Colonic mucosa (tissue), 4 donors: ENCODE measurements at regions not wholly inside any gene's neighbourhood (a gene's known extent, or its start where the extent isn't known, plus 50 kb on each side); places are given as distances from the start of the nearest gene placed in this dataset.
A peak's percentile ranks its signal among the peaks of the same experiment; 100 is the strongest.

Experiments
- DNase-seq: peaks from one replicate; pipeline ENCODE4 v3.0.0-alpha.2; 2020
- H3K27ac ChIP-seq: fragments of 200-600 bp; one replicate; pipeline ENCODE4 v1.8.0; 2021
- H3K27me3 ChIP-seq: fragments of 200-600 bp; one replicate; pipeline ENCODE4 v1.8.0; 2021
- H3K36me3 ChIP-seq: fragments of 200-600 bp; one replicate; pipeline ENCODE4 v1.8.0; 2021
- H3K4me1 ChIP-seq: fragments of 200-600 bp; one replicate; pipeline ENCODE4 v1.8.0; 2021; ENCODE audit warnings: mild to moderate bottlenecking
- H3K4me3 ChIP-seq: fragments of 200-600 bp; one replicate; pipeline ENCODE4 v1.8.0; 2021
- H3K9ac ChIP-seq, 2 donors: one replicate each; pipeline ENCODE4 v1.7.0; 2013; ENCODE audit warnings: control low read depth in 2 of 2, low read depth in 2 of 2, low read length in 2 of 2
- H3K9me3 ChIP-seq: fragments of 200-600 bp; one replicate; pipeline ENCODE4 v1.8.0; 2021
- intact Hi-C: fragments of 100-400 bp; cut with DNase I; formaldehyde crosslinking; loops from one replicate; pipeline ENCODE4 v1.14.1; 2022
- TF ChIP-seq, protein P1 (sequence below): fragments of 200-600 bp; IDR thresholded peaks from one replicate; pipeline ENCODE4 v1.8.0; 2022; ENCODE audit warnings: antibody characterized with exemption, mild to moderate bottlenecking
- donor health status: healthy.
- donor health status: DM: no; HTN: no; CAD: no.
- donor health status: DM: no; HTN: no; CAD: no.

DNA sequence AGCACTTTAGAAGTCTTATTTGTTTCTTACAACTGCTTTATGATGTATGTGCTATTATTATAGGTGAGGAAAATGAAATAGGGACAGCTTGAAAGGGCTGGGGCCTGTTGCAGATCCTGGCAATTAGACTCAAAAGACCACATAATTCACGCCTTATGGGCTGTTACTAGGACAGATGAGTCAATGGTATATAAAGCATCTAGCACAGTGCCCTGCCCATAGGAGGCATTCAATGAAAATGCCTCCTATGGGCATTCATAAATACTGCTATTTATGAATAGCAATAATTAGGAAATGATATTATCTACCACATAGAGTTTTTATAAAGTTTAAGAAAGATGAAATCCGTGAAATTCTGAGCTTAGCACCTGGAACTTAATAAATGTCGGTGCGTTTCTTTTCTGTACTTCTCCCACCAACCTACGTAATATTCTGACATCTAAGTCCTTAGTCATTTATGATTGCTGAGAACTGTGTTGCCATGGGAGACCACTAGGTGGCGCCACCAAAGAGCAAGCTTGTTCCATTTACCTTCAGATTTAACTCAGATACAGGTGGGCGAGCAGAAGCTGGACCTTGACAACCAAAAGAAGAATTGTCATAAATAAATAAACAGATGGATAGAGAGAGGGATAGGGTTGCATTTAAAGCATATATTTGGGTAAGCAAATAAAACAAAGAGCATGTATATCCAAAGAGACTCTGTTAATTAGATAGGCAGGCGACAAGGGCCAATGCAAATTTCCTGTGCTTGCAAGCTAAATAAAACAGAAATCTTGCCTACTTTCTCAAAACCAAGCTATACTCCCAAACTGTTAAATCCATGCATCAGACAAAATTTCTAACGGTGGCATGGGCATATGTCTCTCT lies 699.9 kb downstream of the INHBA start:
- Histone ChIP-seq H3K36me3 (no peaks in the 10 kb centered on the region), H3K27ac (no peak overlapping the region), H3K27me3 (no peaks in the 10 kb centered on the region), H3K4me3 (no peak overlapping the region), H3K9me3 (no peaks in the 10 kb centered on the region), H3K4me1 (no peaks in the 10 kb centered on the region), H3K9ac (no peak overlapping the region)
- peak; percentile 47 for DNase-seq
- TF ChIP-seq, protein P1, sequence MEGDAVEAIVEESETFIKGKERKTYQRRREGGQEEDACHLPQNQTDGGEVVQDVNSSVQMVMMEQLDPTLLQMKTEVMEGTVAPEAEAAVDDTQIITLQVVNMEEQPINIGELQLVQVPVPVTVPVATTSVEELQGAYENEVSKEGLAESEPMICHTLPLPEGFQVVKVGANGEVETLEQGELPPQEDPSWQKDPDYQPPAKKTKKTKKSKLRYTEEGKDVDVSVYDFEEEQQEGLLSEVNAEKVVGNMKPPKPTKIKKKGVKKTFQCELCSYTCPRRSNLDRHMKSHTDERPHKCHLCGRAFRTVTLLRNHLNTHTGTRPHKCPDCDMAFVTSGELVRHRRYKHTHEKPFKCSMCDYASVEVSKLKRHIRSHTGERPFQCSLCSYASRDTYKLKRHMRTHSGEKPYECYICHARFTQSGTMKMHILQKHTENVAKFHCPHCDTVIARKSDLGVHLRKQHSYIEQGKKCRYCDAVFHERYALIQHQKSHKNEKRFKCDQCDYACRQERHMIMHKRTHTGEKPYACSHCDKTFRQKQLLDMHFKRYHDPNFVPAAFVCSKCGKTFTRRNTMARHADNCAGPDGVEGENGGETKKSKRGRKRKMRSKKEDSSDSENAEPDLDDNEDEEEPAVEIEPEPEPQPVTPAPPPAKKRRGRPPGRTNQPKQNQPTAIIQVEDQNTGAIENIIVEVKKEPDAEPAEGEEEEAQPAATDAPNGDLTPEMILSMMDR, result peak; percentile 73
- intact Hi-C loops, result loop anchor here (10.0 kb wide), 1 partner anchor 702 kb away; the partner anchor contains the start of gene INHBA

GRCh38 chr7:41000042-41000441 lies 702.8 kb downstream of the INHBA start:
- no peak overlapping the region for H3K9ac ChIP-seq
- intact Hi-C loops, result loop anchor here (10.0 kb wide), 1 partner anchor 705 kb away; the partner anchor contains the start of gene INHBA
- H3K27ac ChIP-seq, result no peak overlapping the region
- DNase-seq, result no peak
- TF ChIP-seq, protein P1, result no peak
- no peaks in the 10 kb centered on the region for H3K4me1 ChIP-seq
- H3K36me3 ChIP-seq, result no peaks in the 10 kb centered on the region
- H3K9me3 ChIP-seq, result no peaks in the 10 kb centered on the region
- no peak overlapping the region for H3K4me3 ChIP-seq
- H3K27me3 ChIP-seq, result no peaks in the 10 kb centered on the region

- Histone ChIP-seq H3K4me3 (no peak overlapping the region), H3K9me3 (no peaks in the 10 kb centered on the region), H3K4me1 (no peaks in the 10 kb centered on the region), H3K27ac (no peak overlapping the region), H3K36me3 (no peaks in the 10 kb centered on the region), H3K9ac (no peak overlapping the region), H3K27me3 (no peaks in the 10 kb centered on the region)
- TF ChIP-seq, protein P1, result no peak
- DNase-seq, result no peak
- intact Hi-C loops, result no loop called here
These were observed 706.6 kb downstream of the INHBA start for GRCh38 chr7:40996233-40996677.

- no peak for DNase-seq
- no peak overlapping the region for H3K9ac ChIP-seq
- intact Hi-C loops, result no loop called here
- H3K27me3 ChIP-seq, result no peaks in the 10 kb centered on the region
- H3K9me3 ChIP-seq, result no peaks in the 10 kb centered on the region
- no peak overlapping the region for H3K27ac ChIP-seq
- no peak overlapping the region for H3K4me3 ChIP-seq
- H3K4me1 ChIP-seq, result no peaks in the 10 kb centered on the region
- no peaks in the 10 kb centered on the region for H3K36me3 ChIP-seq
- TF ChIP-seq, protein P1, result no peak
These were observed 712.0 kb downstream of the INHBA start for GRCh38 chr7:40990841-40991240.

DNA sequence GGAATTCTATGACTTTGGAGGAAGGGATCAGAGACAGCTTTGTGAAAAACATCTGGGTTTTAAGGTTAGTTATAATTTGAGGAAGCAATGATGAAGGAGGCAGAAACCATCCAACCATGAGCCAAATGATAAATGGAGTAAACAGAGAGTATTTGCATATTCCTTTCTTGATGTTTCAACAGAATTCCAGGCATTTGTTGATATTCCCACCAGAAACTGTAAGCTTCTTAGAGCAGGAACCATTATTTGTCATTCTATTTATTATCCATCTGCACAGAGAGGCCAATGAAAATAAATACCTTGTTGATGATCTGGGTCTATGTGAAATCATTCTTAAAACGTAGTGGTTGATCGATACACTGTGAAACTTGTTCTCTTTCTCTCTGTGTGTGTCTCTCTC lies 715.3 kb downstream of the INHBA start:
- Histone ChIP-seq H3K9me3 (no peaks in the 10 kb centered on the region), H3K27ac (no peak overlapping the region), H3K4me3 (no peak overlapping the region), H3K9ac (no peak overlapping the region), H3K36me3 (no peaks in the 10 kb centered on the region), H3K27me3 (no peaks in the 10 kb centered on the region), H3K4me1 (no peaks in the 10 kb centered on the region)
- TF ChIP-seq, protein P1, result no peak
- DNase-seq, result no peak
- intact Hi-C loops, result no loop called here
